Liver (tissue), 8 donors: ENCODE measurements at regions not wholly inside any gene's neighbourhood (a gene's known extent, or its start where the extent isn't known, plus 50 kb on each side); places are given as distances from the start of the nearest gene placed in this dataset.

Source experiments
- DNase-seq: peaks from one replicate; pipeline ENCODE4 v3.0.0-alpha.2; 2017; ENCODE audit warnings: low spot score
- H3K27ac ChIP-seq, 2 donors: one replicate each; pipeline ENCODE4 v1.7.0; 2013; ENCODE audit warnings: inconsistent platforms in 2 of 2, low read length in 2 of 2, control low read depth in 1 of 2, low read depth in 1 of 2, mild to moderate bottlenecking in 1 of 2
- H3K27me3 ChIP-seq, 4 donors: one replicate each; pipeline versions ENCODE4 v1.6.1 to v1.7.0; 2013; ENCODE audit warnings: low read length in 3 of 4, inconsistent platforms in 1 of 4, mild to moderate bottlenecking in 1 of 4, moderate library complexity in 1 of 4; ENCODE audit not compliant: control insufficient read depth in 4 of 4, insufficient read depth in 4 of 4
- H3K36me3 ChIP-seq, 4 donors: one replicate each; pipeline versions ENCODE4 v1.6.1 to v1.7.0; 2013; ENCODE audit warnings: low read length in 3 of 4, mild to moderate bottlenecking in 3 of 4, low read depth in 1 of 4, moderate library complexity in 1 of 4; ENCODE audit not compliant: control insufficient read depth in 4 of 4, insufficient read depth in 3 of 4
- H3K4me1 ChIP-seq, 4 donors: one replicate each; pipeline versions ENCODE4 v1.6.1 to v1.7.0; 2013; ENCODE audit warnings: low read length in 3 of 4, mild to moderate bottlenecking in 3 of 4, moderate library complexity in 1 of 4; ENCODE audit not compliant: control insufficient read depth in 4 of 4, insufficient read depth in 4 of 4
- H3K4me3 ChIP-seq, 3 donors: one replicate each; pipeline versions ENCODE4 v1.6.1 to v1.7.0; 2013; ENCODE audit warnings: low read length in 3 of 3, control low read depth in 1 of 3, low read depth in 1 of 3, mild to moderate bottlenecking in 1 of 3
- H3K9ac ChIP-seq, 2 donors: one replicate each; pipeline ENCODE4 v1.7.0; 2013; ENCODE audit warnings: low read length in 2 of 2, mild to moderate bottlenecking in 2 of 2, moderate library complexity in 2 of 2, control low read depth in 1 of 2, low read depth in 1 of 2
- H3K9me3 ChIP-seq, 4 donors: one replicate each; pipeline versions ENCODE4 v1.6.1 to v1.7.0; 2013; ENCODE audit warnings: low read length in 3 of 4; ENCODE audit not compliant: control insufficient read depth in 4 of 4
- EGR1 ChIP-seq, 2 donors: IDR thresholded peaks; 2 replicates each; pipeline ENCODE4 v1.6.1; 2016 to 2018; ENCODE audit warnings: antibody characterized with exemption in 2 of 2, low read depth in 2 of 2
- FOXA1 ChIP-seq: IDR thresholded peaks from 2 replicates; pipeline ENCODE4 v1.6.1; 2016; ENCODE audit warnings: antibody characterized with exemption
- FOXA2 ChIP-seq: IDR thresholded peaks from 2 replicates; pipeline ENCODE4 v1.6.1; 2016; ENCODE audit warnings: antibody characterized with exemption
- GABPA ChIP-seq, 2 donors: IDR thresholded peaks in 1 of 2; conservative IDR thresholded peaks in 1 of 2; 2 replicates each; pipeline ENCODE4 v1.6.1; 2016; ENCODE audit warnings: antibody characterized with exemption in 2 of 2, mild to moderate bottlenecking in 1 of 2, moderate library complexity in 1 of 2
- HNF4A ChIP-seq, 2 donors: conservative IDR thresholded peaks; 2 replicates each; pipeline ENCODE4 v1.6.1; 2016; ENCODE audit warnings: antibody characterized with exemption in 2 of 2, mild to moderate bottlenecking in 2 of 2
- HNF4G ChIP-seq: IDR thresholded peaks from 2 replicates; pipeline ENCODE4 v1.6.1; 2016; ENCODE audit warnings: antibody characterized with exemption
- JUND ChIP-seq, 2 donors: IDR thresholded peaks; 2 replicates each; pipeline ENCODE4 v1.6.1; 2016; ENCODE audit warnings: antibody characterized with exemption in 2 of 2
- MAX ChIP-seq: IDR thresholded peaks from 2 replicates; pipeline ENCODE4 v1.6.1; 2016; ENCODE audit warnings: antibody characterized with exemption
- NR2F2 ChIP-seq: IDR thresholded peaks from 2 replicates; pipeline ENCODE4 v1.6.1; 2016; ENCODE audit warnings: antibody characterized with exemption
- RAD21 ChIP-seq, 2 donors: IDR thresholded peaks; 2 replicates each; pipeline ENCODE4 v1.6.1; 2016; ENCODE audit warnings: antibody characterized with exemption in 2 of 2, mild to moderate bottlenecking in 2 of 2
- REST ChIP-seq: IDR thresholded peaks from 2 replicates; pipeline ENCODE4 v1.6.1; 2016; ENCODE audit warnings: antibody characterized with exemption, mild to moderate bottlenecking
- RXRA ChIP-seq, 2 donors: IDR thresholded peaks; 2 replicates each; pipeline ENCODE4 v1.6.1; 2017 to 2018; ENCODE audit warnings: antibody characterized with exemption in 2 of 2, mild to moderate bottlenecking in 1 of 2
- SP1 ChIP-seq: IDR thresholded peaks from 2 replicates; pipeline ENCODE4 v1.6.1; 2018; ENCODE audit warnings: antibody characterized with exemption, mild to moderate bottlenecking
- TAF1 ChIP-seq: conservative IDR thresholded peaks from 2 replicates; pipeline ENCODE4 v1.6.1; 2016; ENCODE audit warnings: antibody characterized with exemption, mild to moderate bottlenecking
- YY1 ChIP-seq: IDR thresholded peaks from 2 replicates; pipeline ENCODE4 v1.6.1; 2016; ENCODE audit warnings: antibody characterized with exemption, mild to moderate bottlenecking
- ZBTB33 ChIP-seq: IDR thresholded peaks from 2 replicates; pipeline ENCODE4 v1.6.1; 2016; ENCODE audit warnings: antibody characterized with exemption
- WGBS: extraction: QIAGEN DNeasy Blood & Tissue Kit; methylation state at CpG from one replicate; pipeline ENCODE4 v1.1.7; 2013; 5-methylcytosine and 5-hydroxymethylcytosine counted together
- TF ChIP-seq, protein P1 (sequence below): fragments of 150-350 bp; IDR thresholded peaks from 2 replicates; pipeline ENCODE4 v1.5.1; 2017; ENCODE audit warnings: improper control_type of control experiment, low read depth, low read length; ENCODE audit not compliant: missing input control
- TF ChIP-seq, protein P2 (sequence below): IDR thresholded peaks from 2 replicates; pipeline ENCODE4 v1.6.1; 2016; ENCODE audit warnings: antibody characterized with exemption
- donor health status: healthy.
- donor health status: healthy.
- donor health status: healthy.
- donor health status: healthy.
- donor health status: healthy.

- DNase-seq = no peak
- WGBS = 62% methylated on average over 4 of the region's 4 CpGs
- no peaks in the 10 kb centered on the region for H3K27me3 ChIP-seq
- H3K36me3 ChIP-seq = no peaks in the 10 kb centered on the region
- no peaks in the 10 kb centered on the region for H3K9me3 ChIP-seq
- TF ChIP-seq RAD21 (IDR thresholded peaks at IDR 0.05) (no peak), SP1 (no peak), JUND (IDR thresholded peaks at IDR 0.05) (no peak), TAF1 (no peak), NR2F2 (no peak), REST (no peak), YY1 (no peak), FOXA2 (no peak), ZBTB33 (no peak), MAX (no peak), EGR1 (IDR thresholded peaks at IDR 0.05; ENCODE audit: low read depth in 2 of 2) (no peak), HNF4G (no peak), FOXA1 (no peak), RXRA (IDR thresholded peaks at IDR 0.05) (no peak), GABPA (IDR thresholded peaks at IDR 0.05 in 1 of 2, conservative IDR thresholded peaks at IDR 0.05 in 1 of 2) (no peak), HNF4A (conservative IDR thresholded peaks at IDR 0.05) (no peak)
- TF ChIP-seq, protein P1, sequence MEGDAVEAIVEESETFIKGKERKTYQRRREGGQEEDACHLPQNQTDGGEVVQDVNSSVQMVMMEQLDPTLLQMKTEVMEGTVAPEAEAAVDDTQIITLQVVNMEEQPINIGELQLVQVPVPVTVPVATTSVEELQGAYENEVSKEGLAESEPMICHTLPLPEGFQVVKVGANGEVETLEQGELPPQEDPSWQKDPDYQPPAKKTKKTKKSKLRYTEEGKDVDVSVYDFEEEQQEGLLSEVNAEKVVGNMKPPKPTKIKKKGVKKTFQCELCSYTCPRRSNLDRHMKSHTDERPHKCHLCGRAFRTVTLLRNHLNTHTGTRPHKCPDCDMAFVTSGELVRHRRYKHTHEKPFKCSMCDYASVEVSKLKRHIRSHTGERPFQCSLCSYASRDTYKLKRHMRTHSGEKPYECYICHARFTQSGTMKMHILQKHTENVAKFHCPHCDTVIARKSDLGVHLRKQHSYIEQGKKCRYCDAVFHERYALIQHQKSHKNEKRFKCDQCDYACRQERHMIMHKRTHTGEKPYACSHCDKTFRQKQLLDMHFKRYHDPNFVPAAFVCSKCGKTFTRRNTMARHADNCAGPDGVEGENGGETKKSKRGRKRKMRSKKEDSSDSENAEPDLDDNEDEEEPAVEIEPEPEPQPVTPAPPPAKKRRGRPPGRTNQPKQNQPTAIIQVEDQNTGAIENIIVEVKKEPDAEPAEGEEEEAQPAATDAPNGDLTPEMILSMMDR = no peak
- TF ChIP-seq, protein P2, sequence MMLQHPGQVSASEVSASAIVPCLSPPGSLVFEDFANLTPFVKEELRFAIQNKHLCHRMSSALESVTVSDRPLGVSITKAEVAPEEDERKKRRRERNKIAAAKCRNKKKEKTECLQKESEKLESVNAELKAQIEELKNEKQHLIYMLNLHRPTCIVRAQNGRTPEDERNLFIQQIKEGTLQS = no peak
- peaks cover 0 to 2% (median 0%) of the 10 kb centered on the region in 4 donors for H3K4me1 ChIP-seq
- no peak overlapping the region for H3K9ac ChIP-seq
- no peak overlapping the region for H3K27ac ChIP-seq
- no peak overlapping the region for H3K4me3 ChIP-seq
Measured at GRCh38 chr4:148857239-148857972, 415.2 kb upstream of the NR3C2 start.
